SK-N-DZ (cell line): ENCODE measurements at regions not wholly inside any gene's neighbourhood (a gene's known extent, or its start where the extent isn't known, plus 50 kb on each side); places are given as distances from the start of the nearest gene placed in this dataset.
"Not testable (repeated sequence)": the region's sequence is repeated elsewhere in the genome, so short reads cannot be mapped to it uniquely, and the experiment has no call there.

Experiments
- DNase-seq: peaks from one replicate; pipeline ENCODE4 v3.0.0-alpha.2; 2015; ENCODE audit warnings: low spot score

GRCh38 chrX:1103360-1103759, 109.1 kb downstream of the CRLF2 start:
- no peak for DNase-seq

- DNase-seq: no peak
Observed at GRCh38 chrX:1102786-1103185, 109.7 kb downstream of the CRLF2 start.

GRCh38 chrX:1102221-1102620, 110.2 kb downstream of the CRLF2 start:
- DNase-seq: not testable (repeated sequence)

- DNase-seq: no peak
Observed at GRCh38 chrX:1099146-1099770, 113.2 kb downstream of the CRLF2 start.

DNA sequence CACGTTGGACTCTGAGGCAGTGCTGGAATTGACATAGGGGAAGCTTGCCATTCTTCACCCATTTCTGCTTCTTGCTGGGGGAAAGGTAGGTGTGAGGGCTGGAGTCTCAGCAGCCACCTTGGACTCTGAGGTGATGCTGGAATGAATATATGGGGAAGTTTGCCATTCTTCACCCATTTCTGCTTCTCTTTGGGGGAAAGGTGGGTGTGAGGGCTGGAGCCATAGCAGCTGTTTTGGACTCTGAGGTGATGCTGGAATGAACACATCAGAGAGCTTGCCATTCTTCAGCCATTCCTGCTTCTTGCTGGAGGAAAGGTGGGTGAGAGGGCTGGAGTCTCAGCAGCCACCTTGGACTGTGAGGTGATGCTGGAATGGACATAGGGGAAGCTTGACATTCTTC, 115.1 kb downstream of the CRLF2 start:
- no peak for DNase-seq

DNA sequence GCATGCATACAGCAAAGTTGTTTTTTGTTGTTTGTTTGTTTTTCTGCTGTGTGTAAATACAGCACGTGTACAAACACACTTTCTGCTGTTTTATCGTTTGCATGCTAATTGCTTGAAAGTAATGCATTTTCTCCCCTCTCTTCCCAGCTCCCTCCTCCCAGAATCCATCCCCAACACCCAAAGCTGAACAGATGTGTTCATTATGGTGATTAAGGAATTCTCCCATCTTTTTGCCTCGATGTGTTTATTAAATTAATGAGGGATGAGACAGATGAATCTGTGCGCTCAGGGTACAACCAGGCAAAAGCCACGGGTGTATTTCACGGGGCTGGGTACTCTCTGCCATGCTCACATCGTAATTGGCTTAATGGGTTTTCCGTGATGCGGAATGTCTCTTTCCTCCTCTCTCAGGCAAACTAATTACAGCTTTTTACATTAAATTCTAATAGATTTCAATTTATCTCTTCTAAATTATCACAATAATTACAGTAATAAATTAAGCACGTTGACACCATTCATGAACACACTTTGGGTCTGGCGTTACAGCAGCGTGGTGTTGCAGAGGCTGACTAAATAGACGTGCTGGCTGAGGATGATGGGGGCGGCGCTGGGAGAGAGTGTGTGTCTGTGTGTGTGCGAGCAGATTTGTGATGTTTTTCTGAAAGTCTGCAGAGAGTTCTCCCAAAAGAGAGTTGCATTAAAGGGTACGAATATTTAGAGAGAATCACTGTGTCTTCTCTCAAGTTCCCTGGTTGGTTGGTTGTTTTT, 117.7 kb downstream of the CRLF2 start:
- no peak for DNase-seq

GRCh38 chrX:1093586-1094421, 118.6 kb downstream of the CRLF2 start:
- no peak for DNase-seq

GRCh38 chrX:1093121-1093520, 119.3 kb downstream of the CRLF2 start:
- no peak for DNase-seq

DNA sequence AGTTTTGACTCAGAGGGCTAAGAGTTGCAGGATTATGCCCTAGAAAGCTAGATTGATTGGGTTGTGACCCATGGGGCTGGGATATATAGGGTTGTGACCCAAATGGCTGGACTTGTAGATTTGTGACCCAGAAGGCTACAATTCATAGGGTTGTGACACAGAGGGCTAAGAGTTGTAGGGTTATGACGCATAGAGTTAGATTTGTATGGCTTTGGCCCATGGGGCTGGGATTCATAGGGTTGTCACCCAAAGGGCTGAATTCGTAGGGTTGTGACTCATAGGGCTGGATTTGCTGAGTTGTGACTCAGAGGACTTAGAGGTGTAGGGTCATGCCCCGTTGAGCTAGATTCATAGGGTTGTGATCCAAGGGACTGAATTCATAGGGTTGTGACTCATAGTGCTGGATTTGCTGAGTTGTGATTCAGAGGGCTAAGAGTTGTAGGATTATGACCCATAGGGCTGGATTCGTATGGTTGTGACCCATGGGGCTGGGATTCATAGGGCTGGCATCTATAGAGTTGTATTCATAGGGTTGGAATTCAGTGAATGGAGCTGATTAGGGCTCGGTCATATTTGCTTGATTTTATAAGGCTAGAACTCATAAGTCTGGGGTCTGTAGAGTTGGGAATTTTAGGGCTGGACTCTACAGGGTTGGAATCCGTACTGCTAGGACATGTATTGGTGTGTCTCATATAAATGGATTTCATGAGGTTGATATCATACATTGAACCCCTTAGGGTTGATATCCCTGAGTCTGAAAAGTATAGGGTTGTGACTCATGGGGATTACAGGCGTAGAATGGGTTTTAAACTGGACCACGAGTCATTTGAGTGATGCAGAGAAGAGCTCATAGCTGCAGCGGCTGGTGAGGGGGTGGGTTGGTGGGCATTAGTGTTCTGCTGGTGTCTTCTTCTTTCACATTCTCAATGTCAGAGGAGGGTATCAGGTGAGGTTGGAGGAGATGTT, 125.7 kb downstream of the CRLF2 start:
- DNase-seq: no peak

DNA sequence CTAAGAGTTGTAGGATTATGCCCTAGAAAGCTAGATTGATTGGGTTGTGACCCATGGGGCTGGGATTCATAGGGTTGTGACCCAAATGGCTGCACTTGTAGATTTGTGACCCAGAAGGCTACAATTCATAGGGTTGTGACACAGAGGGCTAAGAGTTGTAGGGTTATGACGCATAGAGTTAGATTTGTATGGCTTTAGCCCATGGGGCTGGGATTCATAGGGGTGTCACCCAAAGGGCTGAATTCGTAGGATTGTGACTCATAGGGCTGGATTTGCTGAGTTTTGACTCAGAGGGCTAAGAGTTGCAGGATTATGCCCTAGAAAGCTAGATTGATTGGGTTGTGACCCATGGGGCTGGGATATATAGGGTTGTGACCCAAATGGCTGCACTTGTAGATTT, 126.6 kb downstream of the CRLF2 start:
- not testable (repeated sequence) for DNase-seq

GRCh38 chrX:1084689-1085088, 127.8 kb downstream of the CRLF2 start:
- no peak for DNase-seq

DNA sequence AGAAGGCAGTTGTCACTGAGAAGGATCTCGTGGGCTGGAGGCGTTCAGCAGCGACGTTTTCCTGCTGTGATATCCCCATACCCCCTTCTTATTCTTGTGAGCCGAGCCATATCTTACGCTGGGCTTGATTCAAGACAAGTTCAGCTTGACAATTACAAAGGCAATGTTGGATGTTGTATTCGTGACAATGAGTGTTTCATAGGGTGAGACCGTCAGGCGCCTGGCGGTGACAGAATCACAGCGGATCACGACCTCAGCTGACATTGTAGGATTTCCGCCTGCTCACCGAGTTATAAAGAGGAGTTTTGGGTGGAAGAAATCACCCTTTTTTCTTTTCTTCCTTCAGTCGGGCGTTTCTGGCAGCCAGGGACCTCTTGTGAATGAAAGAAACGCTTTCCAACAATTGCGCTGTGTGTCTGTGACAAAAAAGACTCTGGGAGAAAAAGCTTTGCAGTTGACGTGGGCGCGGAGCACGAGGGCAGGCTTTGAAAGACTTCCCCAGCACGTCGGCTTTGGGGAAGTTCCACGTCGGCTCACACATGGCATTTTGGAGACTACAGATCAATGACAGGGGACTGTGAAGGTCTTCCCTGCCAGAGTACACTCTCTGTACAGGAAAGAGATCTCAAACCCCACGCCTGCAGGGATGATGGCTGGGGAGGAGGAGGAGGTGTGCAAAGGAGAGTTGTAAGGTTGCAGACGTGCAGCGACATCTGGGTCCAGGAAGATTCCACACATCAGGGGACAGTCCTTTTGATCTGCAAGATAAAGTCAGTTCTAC, 135.4 kb downstream of the CRLF2 start:
- no peak for DNase-seq

- DNase-seq: no peak
Observed at GRCh38 chrX:1075741-1076140, 136.7 kb downstream of the CRLF2 start.

DNA sequence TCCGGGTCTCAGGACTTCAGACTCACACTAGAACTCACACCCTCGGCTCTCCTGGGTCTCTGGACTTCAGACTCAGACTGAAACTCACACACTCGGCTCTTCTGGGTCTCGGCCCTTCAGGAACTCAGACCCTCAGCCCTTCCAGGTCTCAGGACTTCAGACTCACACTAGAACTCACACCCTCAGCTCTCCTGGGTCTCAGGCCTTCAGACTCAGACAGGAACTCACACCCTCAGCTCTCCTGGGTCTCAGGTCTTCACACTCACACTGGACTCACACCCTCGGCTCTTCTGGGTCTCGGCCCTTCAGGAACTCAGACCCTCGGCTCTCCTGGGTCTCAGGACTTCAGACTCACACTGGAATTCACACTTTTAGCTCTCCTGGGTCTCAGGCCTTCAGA, 137.3 kb downstream of the CRLF2 start:
- no peak for DNase-seq

- DNase-seq: no peak
Observed at GRCh38 chrX:1074755-1075154, 137.7 kb downstream of the CRLF2 start.

GRCh38 chrX:1074172-1074571, 138.3 kb downstream of the CRLF2 start:
- DNase-seq: no peak

DNA sequence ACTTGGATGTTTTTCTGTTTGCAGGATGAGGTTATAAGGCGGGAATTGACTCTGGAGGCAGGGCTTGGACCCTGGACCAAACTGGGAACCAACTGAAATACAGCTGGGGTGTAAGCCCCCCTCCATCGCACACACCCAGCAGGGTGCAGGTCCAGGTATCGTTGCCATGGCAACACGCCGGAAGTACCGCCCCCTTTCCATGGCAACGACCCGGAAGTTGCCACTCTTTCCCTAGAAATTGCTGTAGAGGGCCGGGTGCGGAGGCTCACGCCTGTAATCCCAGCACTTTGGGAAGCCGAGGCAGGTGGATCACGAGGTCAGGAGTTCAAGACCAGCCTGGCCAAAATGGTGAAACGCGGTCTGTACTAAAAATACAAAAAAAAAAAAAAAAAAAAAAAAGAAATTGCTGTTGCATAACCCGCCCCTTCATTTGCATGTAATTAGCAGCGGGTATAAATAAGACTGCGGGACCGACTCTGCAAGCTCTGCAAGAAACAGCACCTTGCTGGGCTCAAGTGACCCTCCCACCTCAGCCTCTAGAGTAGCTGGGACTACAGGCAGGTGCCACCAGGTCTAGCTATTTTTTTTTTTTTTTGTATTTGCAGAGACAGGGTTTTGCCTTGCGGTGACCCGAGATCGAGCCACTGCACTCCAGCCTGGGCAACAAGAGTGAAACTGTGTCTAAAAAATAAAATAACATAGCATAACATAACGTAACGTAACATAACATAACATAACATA, 139.6 kb downstream of the CRLF2 start:
- DNase-seq: no peak

DNA sequence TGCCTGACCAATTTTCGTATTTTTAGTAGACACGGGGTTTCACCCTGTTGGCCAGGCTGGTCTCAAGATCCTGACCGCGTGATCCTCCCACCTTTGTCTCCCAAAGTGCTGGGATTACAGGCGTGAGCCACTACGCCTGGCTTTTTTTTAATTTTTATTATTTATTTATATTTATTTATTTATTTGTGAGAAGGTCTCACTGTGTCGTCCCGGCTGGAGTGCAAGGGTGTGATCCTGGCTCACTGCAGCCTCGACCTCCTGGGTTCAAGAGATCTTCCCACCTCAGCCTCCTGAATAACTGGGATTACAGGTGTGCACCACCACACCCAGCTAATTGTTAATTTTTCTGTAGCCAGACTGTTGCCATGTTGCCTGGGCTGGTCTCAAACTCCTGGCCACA, 141.1 kb downstream of the CRLF2 start:
- no peak for DNase-seq

DNA sequence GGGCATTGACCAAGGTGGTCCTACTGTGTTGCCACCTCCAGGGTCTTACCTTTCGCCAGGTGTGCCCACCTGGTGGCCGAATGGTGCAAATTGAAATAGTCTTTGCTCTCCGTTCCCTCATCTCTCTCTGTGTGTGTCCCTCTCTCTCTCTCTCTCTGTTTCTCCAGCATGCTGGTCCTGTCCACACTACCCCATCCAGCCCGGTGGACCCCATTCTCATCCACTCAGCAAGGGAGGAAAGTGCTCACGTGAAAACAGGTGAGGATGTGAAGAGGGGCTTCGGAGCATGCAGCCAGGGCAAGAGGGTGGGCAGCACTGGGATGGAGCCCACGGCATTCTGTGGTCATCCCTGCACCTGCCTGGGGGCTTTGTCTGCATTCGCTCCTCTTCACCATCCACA, 150.1 kb downstream of the CRLF2 start:
- no peak for DNase-seq

DNA sequence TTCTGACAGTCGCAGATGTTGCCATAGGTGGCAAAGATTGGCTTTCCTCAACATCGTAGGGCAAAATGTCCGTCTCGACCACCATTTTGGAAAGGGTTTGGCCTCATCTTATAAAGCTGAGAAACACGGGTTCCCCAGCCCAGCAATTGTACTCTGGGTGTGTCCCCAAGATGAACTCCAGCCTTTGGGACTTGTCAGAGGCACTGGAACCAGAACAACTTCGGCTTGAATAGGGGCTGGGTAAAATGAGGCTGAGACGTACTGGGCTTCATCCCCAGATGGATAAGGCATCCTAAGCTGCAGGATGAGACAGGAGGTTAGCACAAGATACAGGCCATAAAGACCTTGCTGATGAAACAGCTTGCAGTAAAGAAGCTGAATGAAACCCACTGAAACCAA, 151.9 kb downstream of the CRLF2 start:
- DNase-seq: no peak
